HFFc6 (cell line): ENCODE measurements at regions not wholly inside any gene's neighbourhood (a gene's known extent, or its start where the extent isn't known, plus 50 kb on each side); places are given as distances from the start of the nearest gene placed in this dataset.

Experiments
- DNase-seq: peaks from one replicate; pipeline ENCODE4 v3.0.0-alpha.2; 2018
- H3K27ac Mint-ChIP-seq: 2 replicates; pipeline ENCODE4 v1.8.0; 2020; ENCODE audit warnings: mild to moderate bottlenecking, mixed read lengths
- H3K27me3 Mint-ChIP-seq: 2 replicates; pipeline ENCODE4 v1.8.0; 2021; ENCODE audit warnings: mild to moderate bottlenecking, moderate library complexity, mixed read lengths; ENCODE audit not compliant: insufficient read depth
- H3K36me3 Mint-ChIP-seq: 2 replicates; pipeline ENCODE4 v1.8.0; 2021; ENCODE audit warnings: low read depth, mixed read lengths
- H3K4me1 Mint-ChIP-seq: 2 replicates; pipeline ENCODE4 v1.8.0; 2020; ENCODE audit warnings: low read depth, mixed read lengths
- H3K4me3 Mint-ChIP-seq: 2 replicates; pipeline ENCODE4 v1.8.0; 2020; ENCODE audit warnings: mild to moderate bottlenecking, moderate library complexity, mixed read lengths
- H3K9me3 Mint-ChIP-seq: 2 replicates; pipeline ENCODE4 v1.8.0; 2020; ENCODE audit warnings: mild to moderate bottlenecking, mixed read lengths
- TF ChIP-seq, protein P1 (sequence below): fragments of 200-600 bp; sonication (generic); IDR thresholded peaks from 2 replicates; pipeline ENCODE4 v1.5.0; 2021; ENCODE audit warnings: antibody characterized with exemption, mild to moderate bottlenecking

- Mint-ChIP-seq H3K4me3 (no peak overlapping the region), H3K36me3 (no peaks in the 10 kb centered on the region; the same call in 1 of the 2 replicates), H3K27me3 (peaks cover 2% of the 10 kb centered on the region; the same call in 1 of the 2 replicates), H3K4me1 (no peaks in the 10 kb centered on the region), H3K9me3 (peaks cover 26% of the 10 kb centered on the region), H3K27ac (no peak overlapping the region)
- DNase-seq = no peak
- TF ChIP-seq, protein P1, sequence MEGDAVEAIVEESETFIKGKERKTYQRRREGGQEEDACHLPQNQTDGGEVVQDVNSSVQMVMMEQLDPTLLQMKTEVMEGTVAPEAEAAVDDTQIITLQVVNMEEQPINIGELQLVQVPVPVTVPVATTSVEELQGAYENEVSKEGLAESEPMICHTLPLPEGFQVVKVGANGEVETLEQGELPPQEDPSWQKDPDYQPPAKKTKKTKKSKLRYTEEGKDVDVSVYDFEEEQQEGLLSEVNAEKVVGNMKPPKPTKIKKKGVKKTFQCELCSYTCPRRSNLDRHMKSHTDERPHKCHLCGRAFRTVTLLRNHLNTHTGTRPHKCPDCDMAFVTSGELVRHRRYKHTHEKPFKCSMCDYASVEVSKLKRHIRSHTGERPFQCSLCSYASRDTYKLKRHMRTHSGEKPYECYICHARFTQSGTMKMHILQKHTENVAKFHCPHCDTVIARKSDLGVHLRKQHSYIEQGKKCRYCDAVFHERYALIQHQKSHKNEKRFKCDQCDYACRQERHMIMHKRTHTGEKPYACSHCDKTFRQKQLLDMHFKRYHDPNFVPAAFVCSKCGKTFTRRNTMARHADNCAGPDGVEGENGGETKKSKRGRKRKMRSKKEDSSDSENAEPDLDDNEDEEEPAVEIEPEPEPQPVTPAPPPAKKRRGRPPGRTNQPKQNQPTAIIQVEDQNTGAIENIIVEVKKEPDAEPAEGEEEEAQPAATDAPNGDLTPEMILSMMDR = no peak
Measured at GRCh38 chr2:136250131-136250530, 132.2 kb upstream of the CXCR4 start.

GRCh38 chr2:136248907-136249306, 131.0 kb upstream of the CXCR4 start:
- Mint-ChIP-seq H3K4me3 (no peak overlapping the region), H3K27ac (no peak overlapping the region), H3K9me3 (peaks cover 20% of the 10 kb centered on the region), H3K27me3 (peaks cover 2% of the 10 kb centered on the region; the same call in 1 of the 2 replicates), H3K36me3 (no peaks in the 10 kb centered on the region; the same call in 1 of the 2 replicates), H3K4me1 (no peaks in the 10 kb centered on the region)
- TF ChIP-seq, protein P1 = no peak
- no peak for DNase-seq

- Mint-ChIP-seq H3K27me3 (peaks cover 2% of the 10 kb centered on the region; the same call in 1 of the 2 replicates), H3K9me3 (peaks cover 23% of the 10 kb centered on the region), H3K4me3 (no peak overlapping the region), H3K27ac (no peak overlapping the region), H3K36me3 (no peaks in the 10 kb centered on the region; the same call in 1 of the 2 replicates), H3K4me1 (no peaks in the 10 kb centered on the region)
- DNase-seq = no peak
- TF ChIP-seq, protein P1 = no peak
Measured at GRCh38 chr2:136248242-136248641, 130.3 kb upstream of the CXCR4 start.

GRCh38 chr2:136247204-136247950, 129.4 kb upstream of the CXCR4 start:
- H3K27ac Mint-ChIP-seq = no peak overlapping the region
- H3K9me3 Mint-ChIP-seq = peaks cover 23% of the 10 kb centered on the region
- TF ChIP-seq, protein P1 = no peak
- H3K27me3 Mint-ChIP-seq = peaks cover 2% of the 10 kb centered on the region; the same call in 1 of the 2 replicates
- no peak for DNase-seq
- H3K36me3 Mint-ChIP-seq = no peaks in the 10 kb centered on the region; the same call in 1 of the 2 replicates
- no peaks in the 10 kb centered on the region for H3K4me1 Mint-ChIP-seq
- H3K4me3 Mint-ChIP-seq = no peak overlapping the region

GRCh38 chr2:136246086-136246669, 128.2 kb upstream of the CXCR4 start:
- H3K4me1 Mint-ChIP-seq = no peaks in the 10 kb centered on the region
- peaks cover 2% of the 10 kb centered on the region for H3K27me3 Mint-ChIP-seq

More at GRCh38 chr2:136246086-136246669, 128.2 kb upstream of the CXCR4 start:
- Mint-ChIP-seq H3K9me3 (peaks cover 27% of the 10 kb centered on the region), H3K36me3 (no peaks in the 10 kb centered on the region; the same call in 1 of the 2 replicates), H3K4me3 (no peak overlapping the region), H3K27ac (no peak overlapping the region)
- TF ChIP-seq, protein P1 = no peak
- DNase-seq = no peak
